NCI-H1694 treated with DMSO at 0.1 percent for 48 hours (cell line): ENCODE measurements at regions not wholly inside any gene's neighbourhood (a gene's known extent, or its start where the extent isn't known, plus 50 kb on each side); places are given as distances from the start of the nearest gene placed in this dataset.

Source experiments
- DNase-seq: peaks from one replicate; lab custom pipeline; 2025; lab: John Stamatoyannopoulos, UW

DNA sequence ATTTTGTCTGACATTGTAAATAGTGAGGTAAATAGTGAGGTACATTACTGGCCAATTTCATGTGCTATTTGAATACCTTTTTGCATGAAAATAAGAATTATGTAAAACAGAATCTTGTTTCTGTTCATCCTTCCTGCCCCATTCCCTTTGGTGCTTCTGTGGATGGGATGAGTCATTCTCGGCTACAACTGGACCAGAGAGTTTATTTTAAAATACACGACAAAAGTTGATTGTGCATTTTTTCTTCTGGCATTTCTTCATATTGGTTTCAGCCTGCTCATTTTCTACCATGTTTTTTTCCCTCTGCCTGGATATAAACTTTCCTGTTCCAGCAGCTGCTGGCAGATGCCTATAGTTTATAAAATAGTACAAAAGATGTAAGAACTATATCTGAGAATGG, 107.5 kb downstream of the CYSLTR2 start:
- DNase-seq: no peak

DNA sequence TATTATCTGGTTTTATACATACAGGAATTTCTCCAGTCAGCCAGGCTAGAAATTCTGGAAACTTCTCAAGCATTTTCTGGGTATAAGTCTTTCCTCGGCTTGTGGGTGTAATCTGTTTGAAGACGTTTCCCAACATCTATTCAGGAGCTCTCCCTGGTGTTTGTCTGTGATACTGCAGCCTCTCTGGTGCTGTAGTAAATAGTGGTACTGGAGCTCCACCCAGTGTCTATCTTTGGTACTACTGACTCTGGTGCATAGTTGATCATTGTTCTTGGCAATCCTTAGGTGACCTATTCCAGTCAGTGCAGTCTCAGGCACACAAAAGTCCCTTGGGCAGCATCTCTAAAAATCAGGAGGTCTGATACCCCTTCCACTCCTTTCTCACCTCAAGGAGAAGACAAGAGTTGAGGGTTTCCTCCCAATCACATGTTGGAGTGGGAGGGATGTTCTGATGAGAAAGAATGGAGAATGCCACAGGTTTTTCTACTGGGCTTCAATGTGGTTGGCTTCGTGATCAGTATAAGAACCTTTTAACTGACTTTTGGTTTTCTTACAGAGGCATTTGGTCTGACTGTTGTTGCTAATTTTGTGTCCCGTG, 115.5 kb downstream of the CYSLTR2 start:
- peak; percentile 65 for DNase-seq

DNA sequence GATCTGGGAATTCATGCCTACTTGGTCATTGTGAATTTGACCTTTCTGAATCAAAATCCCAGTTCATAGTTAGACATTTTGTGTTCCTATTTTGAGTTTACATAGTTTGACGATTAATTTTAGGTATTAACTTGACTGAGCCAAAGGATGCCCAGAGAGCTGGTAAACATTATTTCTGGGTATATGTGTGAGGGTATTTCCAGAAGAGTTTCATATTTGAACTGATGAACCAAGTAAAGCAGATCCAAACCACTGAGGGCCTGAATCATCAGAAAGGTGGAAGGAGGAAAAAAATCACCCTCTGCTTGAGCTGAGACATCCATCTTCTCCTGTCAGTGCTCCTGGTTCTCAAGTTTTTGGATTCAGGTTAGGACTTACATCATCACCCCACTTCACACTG, 116.6 kb downstream of the CYSLTR2 start:
- DNase-seq: no peak

DNA sequence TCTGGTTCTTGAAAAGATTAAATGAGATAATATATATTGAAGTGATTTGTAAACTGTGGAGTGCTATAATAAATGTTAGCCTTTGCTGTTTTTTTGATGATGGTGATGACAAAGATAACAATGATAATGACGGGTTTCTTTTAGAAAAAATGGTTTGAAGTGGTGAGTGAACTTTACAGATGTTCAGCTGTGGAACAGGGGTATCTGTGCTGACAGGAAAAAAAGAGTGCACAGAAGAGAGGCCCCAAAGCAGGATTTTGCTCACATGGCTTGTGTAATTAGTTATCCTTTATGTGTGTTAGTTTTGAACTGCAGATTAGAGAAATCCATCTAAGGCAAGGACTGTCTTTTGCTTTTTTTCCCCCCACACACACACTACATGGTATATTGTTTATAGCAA, 119.2 kb downstream of the CYSLTR2 start:
- no peak for DNase-seq

DNA sequence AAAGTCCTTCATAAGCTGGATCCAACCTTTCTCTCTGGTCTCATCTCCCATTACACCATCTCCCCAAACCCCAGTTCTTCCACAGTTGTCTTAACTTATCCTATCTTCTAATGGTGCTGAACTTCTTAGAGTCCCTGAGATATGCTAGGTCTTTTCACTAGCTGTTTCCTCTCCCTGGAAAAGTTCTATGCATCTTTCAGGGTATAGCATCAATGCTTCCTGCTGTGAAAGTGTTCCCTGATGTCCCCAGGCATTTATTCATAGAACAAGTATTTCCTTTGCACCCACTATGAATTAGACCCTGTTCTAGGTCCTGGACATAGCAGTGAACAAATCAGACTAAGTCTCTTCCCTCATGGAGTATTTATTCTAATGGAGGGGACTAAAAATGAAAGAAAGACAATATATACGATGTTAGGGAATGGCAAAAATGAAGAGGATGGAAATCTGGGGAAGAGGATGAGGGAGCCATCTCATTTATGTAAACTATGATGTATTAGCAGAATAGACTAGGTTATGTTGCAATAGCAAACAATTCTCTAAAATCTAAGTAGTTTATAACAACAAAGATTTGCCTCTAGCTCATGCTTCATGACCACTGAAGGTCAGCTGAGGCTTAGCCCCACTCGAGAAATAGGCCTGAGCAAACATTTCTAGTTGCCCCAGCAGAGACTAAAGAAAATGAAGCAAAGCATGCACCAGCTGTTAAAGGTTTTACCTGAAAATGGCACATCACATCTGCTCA, 120.0 kb downstream of the CYSLTR2 start:
- no peak for DNase-seq

DNA sequence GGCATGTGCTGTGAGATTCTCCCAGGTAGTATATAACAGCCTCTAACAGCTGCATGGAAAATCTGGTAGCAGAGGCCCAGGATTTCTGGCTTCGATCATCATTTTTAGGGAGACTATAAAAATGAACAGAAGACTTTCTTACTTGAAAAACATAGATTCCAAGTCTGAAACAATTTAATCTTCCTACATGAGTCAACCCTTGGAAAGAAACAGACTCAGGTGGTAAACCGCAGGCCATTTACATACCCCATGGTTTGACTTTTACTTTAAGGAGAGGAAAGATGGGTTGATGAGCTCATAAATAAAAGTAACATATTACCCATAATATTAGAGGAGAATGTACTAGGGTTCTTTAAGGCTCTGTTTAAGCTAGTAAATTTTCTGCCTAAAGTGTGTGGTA, 121.6 kb downstream of the CYSLTR2 start:
- DNase-seq: no peak

DNA sequence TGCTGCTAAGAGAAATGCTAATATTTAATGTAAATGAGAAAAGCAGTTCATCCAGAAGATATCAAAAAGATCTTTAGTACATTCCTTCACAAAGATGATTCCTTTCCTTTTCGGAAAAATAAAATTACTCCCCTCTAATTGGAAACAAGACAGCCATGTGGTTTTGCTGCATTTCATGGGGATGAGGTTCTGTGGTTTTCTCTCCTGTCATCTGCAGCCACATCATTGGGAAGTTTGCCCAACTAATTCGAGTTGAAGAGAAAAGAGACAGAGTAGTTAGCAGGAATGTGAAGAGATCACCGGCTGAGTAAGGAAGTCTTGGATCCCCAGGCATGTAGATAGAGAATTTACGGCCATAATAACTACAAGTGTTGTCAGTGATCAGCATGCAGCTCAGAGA, 122.1 kb downstream of the CYSLTR2 start:
- DNase-seq: no peak

DNA sequence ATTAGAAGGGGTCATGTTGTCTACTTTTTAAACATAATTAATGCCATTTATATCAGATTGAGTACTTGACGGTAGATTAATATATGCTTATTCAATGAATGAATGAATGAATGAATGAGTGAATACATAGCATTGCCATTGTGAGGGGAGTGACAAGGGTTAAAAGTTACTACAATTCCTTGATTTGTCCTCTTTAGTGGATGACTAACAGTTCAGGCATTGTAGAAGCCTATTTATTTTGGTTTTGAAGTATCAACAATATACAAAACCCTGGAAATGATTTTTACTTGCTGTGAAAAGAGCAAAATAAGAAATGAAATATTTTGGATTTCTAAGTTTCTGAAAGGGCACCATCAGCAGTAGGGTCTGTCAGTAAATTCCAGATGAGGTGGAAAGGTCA, 122.7 kb downstream of the CYSLTR2 start:
- DNase-seq: no peak

DNA sequence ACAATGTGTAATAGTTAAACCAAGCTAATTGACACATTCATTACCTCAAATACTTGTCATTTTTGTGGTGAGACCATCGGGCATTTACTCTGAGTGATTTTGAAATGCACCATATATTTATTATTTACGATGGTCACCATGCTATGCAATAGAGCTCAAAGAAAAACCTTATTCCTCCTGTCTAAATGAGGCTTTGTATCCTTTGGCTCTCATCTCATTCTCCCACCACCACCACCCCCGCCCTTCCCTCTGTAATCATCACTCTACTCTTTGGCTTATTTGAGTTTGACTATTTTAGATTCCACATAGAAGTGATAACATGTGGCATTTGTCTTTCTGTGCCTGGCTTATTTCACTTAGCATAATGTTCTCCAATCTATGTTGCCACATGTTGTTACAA, 124.9 kb downstream of the CYSLTR2 start:
- no peak for DNase-seq

DNA sequence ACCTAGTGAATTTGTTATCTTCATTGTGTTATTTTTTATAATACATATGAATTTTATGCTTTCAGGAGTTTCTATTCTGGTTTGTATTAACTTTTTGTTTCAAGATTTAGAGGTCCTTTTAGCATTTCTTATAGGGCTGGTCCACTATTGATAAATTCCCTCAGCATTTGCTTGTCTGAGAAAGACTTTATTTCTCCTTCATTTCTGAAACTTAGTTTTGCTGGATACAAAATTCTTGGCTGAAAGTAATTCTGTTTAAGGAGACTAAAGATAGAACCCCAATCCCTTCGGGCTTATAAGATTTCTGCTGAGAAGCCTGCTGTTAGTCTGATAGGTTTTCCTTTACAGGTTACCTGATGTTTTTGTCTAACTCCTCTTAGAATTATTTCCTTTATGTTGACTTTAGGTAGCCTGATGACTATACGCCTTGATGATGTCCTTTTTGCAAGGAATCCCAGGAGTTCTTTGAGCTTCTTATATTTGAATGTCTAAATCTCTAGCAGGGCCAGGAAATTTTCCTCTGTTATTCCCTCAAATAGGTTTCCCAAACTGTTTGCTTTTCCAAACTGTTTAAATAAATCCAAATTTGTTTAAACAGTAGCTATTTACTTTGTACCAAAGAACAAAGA, 127.1 kb downstream of the CYSLTR2 start:
- no peak for DNase-seq

DNA sequence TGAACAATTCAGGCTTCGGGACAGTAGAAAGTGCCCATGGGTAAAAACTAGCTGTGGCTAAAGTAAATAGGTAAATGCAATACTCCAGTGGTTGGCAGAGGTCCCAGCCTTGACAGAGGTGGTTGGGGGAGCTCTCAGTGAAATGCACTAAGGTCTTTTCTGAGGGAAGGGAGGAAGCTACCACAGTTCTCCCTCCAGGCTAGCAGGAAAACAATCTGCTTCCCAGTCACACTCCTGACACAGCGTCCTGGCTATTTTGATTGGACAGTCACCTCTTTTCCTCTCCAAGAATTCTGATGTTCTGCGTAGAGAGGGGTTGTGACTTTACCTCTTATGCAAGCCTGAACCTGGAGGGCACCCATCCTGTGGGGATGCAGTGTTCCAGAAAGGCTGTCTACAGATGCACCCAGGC, 128.7 kb downstream of the CYSLTR2 start:
- no peak for DNase-seq

DNA sequence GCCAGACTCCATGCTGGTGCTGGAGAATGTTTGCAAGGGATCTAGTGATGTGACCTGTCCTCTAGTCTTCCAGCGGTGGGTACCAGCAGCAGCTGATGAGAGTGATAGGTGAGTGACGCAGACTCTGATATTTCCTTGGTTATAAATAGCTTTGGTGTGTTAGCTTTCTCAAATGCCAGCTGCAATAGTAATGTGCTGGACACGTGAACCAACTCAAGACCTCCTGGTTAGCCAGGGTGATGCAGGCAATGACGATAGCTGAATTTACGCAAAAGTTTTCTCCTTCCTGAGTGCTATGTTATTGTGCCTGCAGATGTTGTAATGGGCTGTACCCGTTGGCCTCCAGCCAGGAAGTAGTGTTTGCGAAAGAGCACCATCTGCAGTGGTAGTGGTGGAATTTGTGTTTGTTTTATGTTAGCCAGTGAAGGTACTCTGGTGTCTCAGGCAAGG, 129.5 kb downstream of the CYSLTR2 start:
- DNase-seq: peak; percentile 2

DNA sequence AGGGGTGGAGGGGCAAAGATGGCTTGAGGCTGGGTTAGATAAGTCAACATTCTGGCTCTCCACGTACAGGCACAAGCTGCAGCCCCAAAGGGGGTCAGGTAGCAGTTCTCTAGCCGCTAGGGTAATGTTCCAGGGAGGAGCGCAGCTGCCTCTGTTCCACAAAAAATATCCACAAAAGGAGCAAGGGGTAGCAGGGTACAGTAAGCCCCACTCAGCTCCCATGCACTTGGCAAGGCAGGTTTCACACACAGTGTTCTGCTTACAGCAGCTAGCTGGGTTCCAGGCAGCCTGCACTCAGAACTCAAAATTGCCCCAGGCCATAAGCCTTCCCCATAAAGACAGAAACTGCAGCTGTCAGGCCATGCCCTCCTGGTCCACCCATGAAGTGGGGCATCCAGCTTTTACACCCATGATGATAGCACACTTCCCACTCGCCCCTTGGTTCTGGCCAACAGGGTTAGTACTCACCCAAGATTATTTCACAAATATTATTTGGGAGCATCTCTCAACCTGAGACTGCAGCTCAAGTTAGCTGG, 130.0 kb downstream of the CYSLTR2 start:
- DNase-seq: no peak

DNA sequence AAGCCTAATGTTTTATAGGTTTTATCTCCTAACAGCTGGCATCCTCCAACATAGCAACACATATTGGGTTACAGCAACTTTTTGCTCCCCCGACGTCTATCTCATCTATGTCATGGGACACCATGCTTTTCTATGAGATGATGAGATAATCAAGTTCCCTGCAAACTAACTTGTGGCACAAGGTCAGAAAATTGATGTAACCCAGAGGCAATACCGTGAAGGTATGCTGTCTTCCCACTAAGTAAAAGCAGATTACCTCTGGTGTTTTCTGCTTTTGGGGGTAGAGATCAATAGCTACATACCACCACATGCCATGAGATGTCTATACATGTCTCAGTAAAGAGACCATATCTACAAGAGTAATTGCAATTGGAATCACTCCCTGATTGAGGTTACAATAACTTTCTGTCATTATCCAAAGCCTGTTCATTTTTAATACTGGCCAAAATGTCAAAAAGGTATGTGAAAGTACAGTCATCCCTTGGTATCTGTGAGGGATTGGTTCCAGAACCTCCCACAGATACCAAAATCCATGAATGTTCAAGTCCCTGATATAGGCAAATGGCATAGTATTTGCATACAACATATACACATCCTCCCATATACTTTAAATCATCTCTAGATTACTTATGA, 131.3 kb downstream of the CYSLTR2 start:
- no peak for DNase-seq

DNA sequence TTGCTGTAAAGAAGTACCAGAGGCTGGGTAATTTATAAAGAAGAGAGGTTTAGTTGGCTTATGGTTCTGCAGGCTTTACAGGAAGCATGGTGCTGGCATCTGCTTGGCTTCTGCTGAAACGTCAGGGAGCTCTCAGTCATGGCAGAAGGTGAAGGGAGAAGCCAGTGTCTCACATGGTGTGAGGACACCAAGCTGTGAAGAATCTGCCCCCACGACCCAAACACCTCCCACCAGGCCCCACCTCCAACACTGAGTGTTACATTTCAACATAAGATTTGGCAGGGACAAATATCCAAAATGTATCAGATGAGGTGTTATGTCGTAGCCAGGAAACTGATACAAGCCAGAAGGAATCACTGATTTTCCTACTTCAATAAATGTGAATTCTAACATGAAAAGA, 136.5 kb downstream of the CYSLTR2 start:
- DNase-seq: no peak

DNA sequence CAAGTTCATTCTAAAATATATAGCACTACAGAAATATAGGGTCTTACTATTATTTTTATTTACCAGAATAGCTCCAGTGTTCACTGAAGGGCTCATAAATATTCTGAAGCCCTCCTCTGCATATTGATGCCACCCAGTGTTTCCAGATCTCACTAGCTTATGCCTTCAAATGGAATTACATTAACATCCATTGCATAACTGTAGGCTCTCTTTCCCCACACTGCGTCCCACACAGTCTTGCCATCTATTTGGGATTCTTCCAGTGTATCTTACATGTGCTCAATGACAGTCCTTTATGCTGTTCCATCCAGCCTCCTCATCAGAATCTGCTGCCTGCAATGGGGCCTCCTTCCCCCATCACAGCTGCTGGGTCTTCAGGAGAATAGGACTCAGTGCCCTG, 137.2 kb downstream of the CYSLTR2 start:
- no peak for DNase-seq

DNA sequence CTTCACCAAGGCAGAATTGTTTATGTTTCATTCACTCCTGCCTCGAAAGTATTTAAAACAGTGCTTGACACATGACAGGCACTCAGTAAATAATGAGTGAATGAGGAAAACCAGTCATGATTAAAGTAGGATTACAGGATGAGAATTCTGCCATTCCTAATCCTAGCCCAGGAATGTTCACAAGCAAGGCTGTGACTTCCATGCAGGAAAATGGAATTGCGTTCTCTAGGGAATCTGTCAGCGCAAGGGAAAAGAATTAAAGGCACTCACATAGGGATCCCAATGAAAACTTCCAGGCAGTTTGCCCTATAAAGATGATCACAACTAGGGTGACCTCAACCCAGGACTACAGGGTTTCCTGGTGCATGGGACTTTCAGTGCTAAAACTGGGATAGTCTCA, 143.4 kb downstream of the CYSLTR2 start:
- no peak for DNase-seq

DNA sequence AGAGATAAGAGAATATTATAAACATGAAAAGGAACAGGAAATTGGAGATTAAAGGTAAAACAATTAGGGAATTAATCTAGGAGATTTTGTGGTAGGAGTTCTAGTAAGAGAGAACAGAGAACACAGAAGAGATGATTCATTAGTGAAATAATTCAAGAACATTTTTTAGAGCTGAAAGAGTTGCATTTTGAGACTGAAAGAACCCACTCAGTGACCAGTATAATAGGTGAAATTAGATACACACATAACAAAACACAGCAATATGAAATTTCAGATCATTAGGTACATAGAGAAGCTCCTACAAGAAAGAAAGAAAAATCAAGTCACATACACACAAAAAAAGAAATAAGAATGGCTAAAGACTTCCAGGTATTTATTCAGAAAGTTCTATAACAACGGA, 144.0 kb downstream of the CYSLTR2 start:
- no peak for DNase-seq

DNA sequence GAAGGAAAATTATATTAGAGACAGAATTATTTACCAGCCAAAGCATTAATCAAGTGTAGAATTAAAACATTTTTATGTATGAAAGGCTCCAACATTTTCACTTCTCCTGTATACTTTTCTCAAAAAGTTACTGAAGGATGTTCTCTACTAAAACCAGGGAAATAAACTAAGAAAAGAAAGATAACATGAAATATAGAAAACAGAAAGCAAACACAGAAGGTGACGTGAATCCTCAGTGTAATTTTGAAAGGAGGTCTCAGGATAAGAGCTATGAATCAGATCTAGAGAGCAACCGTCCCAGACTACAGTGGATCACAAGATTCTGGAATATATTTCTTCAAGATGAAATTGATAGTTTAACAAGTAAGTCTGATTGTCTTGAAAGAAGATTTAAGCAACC, 144.5 kb downstream of the CYSLTR2 start:
- DNase-seq: no peak

DNA sequence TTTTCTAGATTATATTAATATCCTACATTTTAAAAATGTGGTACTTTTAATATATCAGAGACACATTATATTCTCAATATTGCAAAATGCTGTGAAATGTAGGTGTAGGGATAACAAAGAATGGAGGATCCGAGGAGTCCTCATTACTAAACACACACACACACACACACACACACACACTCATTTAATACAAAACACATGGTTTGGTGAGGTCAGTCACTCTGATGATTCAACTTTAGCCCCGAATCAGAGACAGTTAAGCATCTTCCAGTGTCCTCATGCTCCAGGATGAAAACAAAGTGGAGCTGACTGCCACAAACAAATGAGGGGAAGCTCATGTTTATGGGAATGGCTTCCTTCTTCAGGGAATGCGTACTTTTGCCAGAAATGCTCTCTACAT, 147.5 kb downstream of the CYSLTR2 start:
- no peak for DNase-seq

DNA sequence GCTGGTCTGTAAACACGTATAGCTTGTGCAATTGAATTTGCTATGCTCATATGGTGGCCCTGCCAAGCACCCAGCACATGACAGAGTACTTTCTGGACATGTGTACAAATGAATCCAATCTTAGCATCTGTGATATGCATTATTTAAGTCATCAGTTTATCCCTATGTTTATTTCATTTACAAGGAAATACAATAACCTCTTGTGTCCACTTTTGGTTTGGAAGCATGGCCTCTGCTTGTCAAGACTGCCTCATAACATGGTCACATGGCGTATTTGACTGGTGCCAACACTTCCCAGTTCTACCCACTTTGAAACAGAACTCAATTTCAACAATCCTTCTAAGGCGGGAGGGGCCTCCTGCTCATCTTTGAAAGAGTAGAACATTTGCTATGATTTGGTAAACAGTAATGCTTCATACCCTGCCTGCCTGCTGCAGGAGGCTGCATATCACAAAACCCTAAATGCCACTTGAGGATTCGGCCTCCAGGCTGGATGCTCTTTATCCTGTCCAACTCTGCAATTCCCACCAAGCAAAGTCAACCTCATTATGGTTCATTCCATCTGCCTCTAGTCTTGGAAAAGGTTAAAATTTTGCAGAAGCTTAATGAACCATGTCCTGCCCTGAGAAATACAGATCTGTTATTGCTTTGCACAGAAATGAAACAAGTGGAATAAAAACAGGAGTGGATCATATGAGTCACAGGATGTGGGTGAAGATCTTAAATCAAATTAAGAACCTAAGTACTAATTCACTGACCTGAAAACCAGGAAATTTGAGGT, 151.3 kb downstream of the CYSLTR2 start:
- no peak for DNase-seq

DNA sequence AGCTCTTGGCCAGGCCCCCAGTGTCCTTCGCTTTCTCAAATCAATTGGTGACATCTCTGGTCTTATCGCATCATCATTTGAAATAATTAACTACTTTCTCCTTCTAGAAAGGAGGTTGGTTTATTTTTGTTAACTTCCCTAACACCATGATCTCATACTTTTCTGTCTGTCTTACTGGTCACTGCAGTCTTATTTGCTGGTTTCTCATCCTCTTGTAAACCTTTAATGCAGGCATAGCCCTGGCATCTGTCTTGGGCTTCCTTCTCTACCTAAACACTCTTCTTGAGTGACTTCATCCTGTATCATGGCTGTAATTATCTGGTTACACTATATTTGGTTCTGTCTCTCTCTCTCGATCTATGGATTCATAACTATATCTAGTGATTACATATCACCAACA, 152.8 kb downstream of the CYSLTR2 start:
- no peak for DNase-seq
